GM13977 (cell line): ENCODE measurements at regions not wholly inside any gene's neighbourhood (a gene's known extent, or its start where the extent isn't known, plus 50 kb on each side); places are given as distances from the start of the nearest gene placed in this dataset.

Experiments used
- DNase-seq: peaks from one replicate; pipeline ENCODE4 v3.0.0; 2012; ENCODE audit warnings: low spot score
- in situ Hi-C: fragments of 300-500 bp; cut with MboI; formaldehyde crosslinking; loops from one replicate; pipeline ENCODE4 v1.12.0; 2022; ENCODE audit warnings: low sequenced_read_pairs, low pct_unique_long_range_greater_than_20kb, mixed read lengths, inconsistent platforms; ENCODE audit not compliant: unreplicated experiment
- TF ChIP-seq, protein P1 (sequence below): IDR thresholded peaks from 2 replicates; pipeline ENCODE4 v1.5.1; 2012; ENCODE audit warnings: mild to moderate bottlenecking, control low read depth; ENCODE audit not compliant: insufficient read depth; ENCODE audit errors: extremely low read depth, missing control alignments

DNA sequence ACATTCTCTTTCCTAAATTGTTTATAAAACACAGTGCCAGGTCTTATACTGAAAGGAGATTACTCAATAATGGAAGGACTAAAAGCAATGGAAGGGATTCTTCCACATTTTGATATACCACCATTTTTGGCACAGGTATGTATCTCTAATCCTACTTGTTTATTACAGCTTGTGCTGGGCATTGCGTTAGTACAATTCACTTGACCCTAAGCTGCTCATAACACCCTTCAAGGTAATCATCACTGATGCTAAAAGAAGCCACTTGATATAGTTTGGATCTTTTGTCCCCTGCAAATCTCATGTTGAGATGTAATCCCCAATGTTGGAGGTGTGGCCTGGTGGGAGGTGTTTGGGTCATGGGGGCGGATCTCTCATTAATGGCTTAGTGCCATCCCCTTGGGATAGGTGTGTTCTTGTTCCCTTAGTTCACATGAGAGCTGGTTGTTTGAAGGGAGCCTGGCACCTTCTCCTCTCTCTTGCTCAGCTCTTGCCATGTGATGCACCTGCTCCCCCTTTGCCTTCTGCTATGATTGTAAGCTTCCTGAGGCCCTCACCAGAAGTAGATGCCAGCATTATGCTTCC is 71.1 kb downstream of the NIBAN1 start:
- TF ChIP-seq, protein P1, sequence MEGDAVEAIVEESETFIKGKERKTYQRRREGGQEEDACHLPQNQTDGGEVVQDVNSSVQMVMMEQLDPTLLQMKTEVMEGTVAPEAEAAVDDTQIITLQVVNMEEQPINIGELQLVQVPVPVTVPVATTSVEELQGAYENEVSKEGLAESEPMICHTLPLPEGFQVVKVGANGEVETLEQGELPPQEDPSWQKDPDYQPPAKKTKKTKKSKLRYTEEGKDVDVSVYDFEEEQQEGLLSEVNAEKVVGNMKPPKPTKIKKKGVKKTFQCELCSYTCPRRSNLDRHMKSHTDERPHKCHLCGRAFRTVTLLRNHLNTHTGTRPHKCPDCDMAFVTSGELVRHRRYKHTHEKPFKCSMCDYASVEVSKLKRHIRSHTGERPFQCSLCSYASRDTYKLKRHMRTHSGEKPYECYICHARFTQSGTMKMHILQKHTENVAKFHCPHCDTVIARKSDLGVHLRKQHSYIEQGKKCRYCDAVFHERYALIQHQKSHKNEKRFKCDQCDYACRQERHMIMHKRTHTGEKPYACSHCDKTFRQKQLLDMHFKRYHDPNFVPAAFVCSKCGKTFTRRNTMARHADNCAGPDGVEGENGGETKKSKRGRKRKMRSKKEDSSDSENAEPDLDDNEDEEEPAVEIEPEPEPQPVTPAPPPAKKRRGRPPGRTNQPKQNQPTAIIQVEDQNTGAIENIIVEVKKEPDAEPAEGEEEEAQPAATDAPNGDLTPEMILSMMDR, result no peak
- in situ Hi-C loops, result no loop called here
- DNase-seq, result no peak

DNA sequence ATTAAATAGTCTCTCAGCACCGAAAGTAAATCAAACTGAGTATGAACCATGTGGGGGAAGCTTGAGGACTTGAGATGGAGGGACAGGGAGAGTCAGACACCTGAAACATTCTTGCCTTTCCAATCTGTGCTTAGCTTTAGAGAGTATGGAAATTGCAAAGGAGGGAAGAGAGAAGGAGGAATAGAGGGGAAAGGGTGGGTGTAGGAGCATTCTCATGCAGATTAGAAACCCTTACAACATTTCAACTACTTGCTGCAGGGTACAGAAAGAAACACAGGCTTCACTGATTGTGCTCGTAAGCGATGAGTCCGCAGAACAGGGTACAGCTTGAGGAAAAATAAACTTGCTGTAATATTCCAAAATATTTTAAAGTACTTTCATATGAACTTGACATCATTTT is 73.8 kb downstream of the NIBAN1 start:
- in situ Hi-C loops, result no loop called here
- DNase-seq, result no peak
- TF ChIP-seq, protein P1, result no peak

DNA sequence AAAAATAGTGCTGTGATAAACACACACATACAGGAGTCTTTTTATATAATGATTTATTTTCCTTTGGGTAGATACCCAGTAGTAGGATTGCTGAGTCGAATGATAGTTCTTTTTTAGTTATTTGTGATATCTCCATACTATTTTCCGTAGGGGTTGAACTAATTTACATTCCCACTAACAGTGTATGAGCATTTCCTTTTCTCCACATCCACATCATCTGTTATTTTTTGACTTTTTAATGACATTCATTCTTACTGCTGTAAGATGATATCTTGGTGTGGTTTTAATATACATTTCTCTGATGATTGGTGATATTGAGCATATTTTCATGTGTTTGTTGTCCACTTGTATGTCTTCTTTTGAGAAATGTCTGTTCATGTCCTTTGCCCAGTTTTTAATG is 78.3 kb downstream of the NIBAN1 start:
- in situ Hi-C loops, result no loop called here

DNA sequence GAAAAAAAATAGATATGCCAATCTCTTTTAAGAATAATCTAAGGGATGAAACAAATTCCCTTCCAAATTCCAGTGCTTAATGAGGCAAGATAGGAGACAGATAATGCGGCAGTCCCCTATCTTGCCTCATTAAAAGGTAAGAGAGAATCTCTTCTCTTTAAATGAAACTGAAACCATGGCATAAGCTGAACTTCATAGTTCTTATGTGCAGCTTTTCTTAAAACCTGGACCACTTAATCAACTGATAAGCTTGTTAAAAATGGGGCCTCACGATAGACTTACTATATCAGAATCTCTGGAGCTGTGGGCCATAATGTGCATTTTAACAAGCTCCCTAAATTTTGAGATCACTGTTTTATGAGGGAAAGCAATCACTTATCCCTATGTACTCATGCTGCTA is 79.2 kb downstream of the NIBAN1 start:
- no peak for DNase-seq
- TF ChIP-seq, protein P1, result no peak
- in situ Hi-C loops, result no loop called here

More for the DNA sequence above, 78.3 kb downstream of the NIBAN1 start:
- TF ChIP-seq, protein P1, result no peak
- DNase-seq, result no peak

DNA sequence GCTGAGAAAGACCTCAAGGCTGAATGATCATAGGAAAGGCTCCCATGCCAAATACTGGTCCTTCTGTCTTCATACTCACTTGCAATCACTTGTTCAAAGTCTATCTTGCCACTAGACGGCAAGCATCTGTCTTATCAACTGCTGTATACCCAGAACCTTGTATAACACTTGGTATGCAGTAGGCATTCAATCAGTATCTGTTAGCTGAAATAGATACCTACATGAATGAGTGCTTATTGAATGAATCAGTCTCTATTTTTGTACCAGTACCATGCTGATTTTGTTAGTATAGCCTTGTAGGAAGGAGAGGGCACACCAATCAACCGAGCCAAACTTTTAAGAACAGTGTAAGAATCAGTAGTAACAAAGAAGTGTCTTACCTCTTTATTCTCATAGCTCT is 80.6 kb downstream of the NIBAN1 start:
- in situ Hi-C loops, result no loop called here
- DNase-seq, result no peak
- TF ChIP-seq, protein P1, result no peak

DNA sequence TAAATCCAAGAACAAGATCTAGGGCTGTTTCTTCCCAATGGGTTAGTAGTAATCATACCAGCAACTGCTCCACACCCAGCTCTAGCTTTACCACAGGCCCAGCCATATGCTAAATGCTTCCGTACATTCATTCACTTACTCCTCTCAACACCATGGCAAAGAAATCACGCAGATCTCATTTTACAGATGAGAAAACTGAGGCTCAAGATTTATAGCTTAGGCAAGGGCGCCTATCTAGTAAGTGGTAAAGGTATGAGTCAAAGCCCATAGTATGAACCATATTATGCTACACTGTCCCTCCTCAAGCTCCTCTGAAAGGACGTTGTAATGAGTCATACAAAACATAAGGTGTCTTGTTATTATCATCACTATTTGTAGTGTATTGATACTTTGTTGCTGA is 82.2 kb downstream of the NIBAN1 start:
- in situ Hi-C loops, result no loop called here
- TF ChIP-seq, protein P1, result no peak
- peak; percentile 27 for DNase-seq

DNA sequence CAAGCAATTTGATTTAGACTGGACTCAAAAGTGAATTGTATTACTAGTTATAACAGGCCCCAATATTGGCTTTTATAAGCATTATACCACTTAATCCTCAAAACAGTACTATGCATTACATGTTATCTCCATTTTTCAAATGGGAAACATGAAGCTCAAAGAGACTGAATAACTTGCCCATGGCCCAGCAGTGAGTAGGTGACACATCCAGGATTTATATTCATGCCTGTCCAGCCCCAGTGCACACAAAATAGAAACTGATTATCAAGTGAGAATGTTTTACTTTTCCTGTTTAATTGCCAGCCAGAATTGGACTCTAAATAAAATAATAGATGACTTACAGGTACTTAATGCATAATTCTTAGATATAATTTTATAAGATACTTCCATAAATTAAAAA is 82.9 kb downstream of the NIBAN1 start:
- in situ Hi-C loops, result no loop called here
- DNase-seq, result no peak
- TF ChIP-seq, protein P1, result no peak
